ENCODE measurements at regions not wholly inside any gene's neighbourhood (a gene's known extent, or its start where the extent isn't known, plus 50 kb on each side); places are given as distances from the start of the nearest gene placed in this dataset.
A peak's percentile ranks its signal among the peaks of the same experiment; 100 is the strongest.

DNA sequence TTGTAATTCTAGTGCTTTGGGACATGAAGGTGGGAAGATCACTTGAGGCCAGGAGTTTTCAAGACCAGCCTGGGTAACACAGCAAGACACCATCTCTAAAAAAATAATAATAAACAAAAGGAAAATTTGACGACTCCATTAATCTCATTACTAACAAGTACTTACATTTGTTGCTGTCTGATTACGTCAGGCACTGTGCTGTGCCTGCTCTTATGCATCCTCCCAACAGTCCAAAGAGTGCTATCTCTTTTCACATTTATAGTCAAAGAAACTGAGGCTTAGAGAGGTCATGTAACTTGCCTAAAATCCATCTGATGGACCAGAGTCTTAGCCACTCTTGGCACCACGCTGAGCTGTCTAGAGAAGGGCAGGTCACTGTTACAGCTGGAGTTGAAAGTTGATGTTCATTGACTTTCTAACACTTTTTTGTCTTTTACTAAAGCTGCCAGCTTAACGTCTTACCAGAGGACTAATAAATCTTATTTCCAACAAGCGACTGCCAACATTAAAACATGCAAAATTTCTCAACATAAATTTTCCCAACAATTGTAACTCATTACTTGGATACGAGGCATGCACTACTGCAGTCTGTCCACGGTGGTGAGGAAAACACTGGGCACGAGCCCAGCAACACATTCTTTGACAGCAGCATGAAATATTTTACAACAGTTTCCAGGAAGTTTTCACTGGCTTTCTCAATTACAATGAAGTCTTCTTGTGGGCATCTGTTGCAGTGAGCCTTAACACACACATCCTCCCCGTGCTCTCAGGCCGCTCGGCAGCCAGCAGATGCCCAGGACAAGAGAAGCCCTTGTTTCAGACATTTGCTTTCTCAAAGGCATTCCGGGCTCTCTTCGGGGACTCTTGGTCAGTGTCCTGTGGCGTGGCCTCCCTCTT lies 262.9 kb upstream of the PROX1 start:
- peak; percentile 54 for DNase-seq (ENCODE audit: low spot score)

DNA sequence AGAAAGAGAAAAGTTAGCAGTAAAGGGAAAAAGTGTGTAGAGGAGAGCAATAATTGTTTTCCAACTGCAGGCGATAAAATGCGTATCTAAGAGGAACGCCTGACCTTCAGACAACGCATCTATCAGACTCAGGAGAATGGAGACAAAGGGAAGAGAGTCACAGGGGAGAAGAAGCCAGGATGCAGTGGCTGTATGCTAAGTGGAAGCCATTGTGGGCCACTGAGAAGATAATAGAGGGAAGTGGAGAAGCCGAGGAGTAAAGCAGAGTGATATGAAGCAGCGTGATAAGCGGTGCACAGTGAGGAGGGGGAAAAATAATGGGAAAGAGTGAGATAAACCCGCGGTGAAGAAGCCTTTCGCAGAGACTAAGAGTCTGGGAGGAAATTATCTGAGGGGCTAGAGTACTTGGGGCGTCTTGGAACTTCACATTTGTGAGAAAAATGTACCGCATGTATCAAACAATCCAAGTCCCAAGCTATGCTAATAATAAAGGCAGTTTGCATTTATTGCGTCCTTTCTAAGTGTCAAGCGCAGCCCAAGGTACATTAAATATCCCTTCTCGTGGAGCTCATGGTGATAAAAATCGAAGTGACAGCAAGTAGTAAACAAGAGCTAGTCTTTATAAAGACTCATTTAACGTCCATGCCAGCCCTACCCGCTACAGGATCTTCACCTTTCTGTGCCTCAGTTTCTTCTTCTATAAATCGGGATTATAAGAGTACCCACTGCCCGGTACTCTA lies 259.8 kb upstream of the PROX1 start:
- no peak for DNase-seq (ENCODE audit: low spot score)

DNA sequence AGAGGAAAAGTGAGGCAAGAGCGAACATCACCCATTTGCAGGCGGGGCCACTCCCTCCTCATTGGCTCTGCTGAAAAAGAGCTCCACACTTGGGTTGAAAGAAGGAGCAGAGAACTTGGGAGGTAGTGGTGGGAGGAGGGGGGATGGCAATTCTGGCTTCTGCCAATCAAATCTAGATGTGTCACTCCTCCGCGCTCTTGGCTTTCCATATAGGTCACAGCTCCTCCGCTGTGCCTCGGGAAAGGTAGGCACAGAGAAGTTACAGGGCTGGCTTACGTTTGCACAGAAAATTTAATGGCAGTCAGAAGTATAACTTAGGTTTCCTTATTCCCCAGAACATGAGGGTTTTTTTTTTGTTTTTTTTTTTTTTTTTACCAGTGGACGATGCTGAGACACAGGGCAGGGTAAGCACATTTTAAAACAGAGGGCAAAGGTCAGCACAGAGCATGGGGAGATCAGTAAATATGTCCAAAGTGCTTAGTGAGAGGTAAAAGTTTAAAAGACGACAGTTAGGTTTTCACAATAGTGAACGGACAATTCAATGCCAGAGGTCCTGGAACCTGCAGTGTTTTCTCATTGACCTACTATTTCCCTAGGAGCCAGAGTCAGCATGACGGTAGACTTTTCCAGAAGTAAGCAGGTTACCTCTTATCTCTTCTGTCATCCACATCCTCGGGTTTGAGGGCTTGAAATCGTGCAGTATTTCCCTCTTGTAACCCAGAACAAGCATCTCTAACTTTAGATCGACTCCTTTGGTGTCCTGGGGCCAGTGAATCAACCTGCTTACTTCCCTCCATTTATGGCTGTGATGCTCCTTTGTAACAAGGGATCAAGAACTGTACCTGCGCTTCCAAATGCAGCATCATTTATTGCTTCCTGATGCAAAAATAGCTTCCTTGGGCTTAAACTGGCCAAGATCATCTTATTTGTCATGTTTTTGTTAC lies 258.9 kb upstream of the PROX1 start:
- DNase-seq (ENCODE audit: low spot score): no peak

DNA sequence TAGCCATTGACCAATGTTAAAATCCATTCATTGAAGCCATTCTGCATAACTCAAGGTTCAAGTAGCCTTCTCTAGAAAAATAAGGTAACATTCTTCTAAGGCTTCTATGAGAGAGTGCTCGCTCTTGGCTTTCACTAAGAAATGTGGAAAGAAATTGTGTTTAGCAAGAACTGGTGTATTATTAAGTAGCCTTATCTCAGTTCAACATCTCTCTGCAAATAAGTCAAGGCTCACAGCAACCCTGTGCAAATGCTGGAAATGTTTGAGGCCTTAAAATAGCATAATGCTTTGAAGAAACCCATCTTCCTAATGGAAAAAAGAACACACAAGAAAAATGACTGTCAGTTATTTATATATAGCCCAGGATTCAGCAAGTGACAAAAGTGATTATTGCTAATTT lies 254.1 kb upstream of the PROX1 start:
- DNase-seq (ENCODE audit: low spot score): no peak

DNA sequence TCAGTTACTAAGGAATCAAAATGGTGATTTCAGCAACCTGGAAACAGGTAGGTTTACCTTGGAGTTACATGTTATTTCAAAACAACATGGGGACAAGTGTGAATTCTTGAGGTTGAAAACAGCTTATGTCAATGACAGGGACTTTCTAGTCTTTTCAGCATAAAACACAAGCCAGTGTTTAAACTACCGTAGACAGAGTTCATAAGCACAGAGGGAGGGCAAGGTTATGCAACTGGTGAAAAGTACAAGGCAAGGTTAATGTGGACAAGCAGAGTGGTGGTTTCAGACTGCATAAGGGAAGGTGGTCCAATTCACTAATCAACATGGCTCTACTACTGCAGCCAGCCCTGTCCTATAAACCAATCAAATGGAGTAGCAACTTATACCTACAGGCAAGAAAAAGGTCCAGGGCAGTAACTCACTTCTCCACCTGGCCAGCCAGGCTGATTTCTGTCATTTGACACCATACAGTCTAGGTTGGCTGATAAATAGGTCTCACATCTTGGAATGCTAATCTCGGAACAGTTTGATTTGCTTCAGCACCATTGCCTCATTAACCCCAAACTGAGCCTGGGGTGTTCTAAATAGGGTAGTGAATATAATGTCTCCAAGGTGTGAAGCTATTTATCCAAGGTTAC lies 250.3 kb upstream of the PROX1 start:
- DNase-seq (ENCODE audit: low spot score): no peak

DNA sequence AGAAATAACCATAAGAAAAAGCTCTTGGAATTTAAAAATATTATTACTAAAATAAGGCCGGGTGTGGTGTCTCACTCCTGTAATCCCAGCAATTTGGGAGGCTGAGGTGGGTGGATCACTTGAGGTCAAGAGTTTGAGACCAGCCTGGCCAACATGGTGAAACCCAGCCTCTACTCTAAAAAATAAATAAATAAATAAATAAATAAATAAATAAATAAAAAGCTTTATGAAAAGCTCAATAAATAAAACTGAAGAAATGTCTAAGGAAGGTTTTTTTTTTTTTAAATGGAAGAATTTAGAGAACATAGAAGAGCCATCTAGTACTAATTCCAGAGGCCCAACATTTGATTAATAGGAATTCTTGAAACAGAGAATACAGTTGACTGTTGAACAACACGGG lies 249.1 kb upstream of the PROX1 start:
- DNase-seq (ENCODE audit: low spot score): no peak

DNA sequence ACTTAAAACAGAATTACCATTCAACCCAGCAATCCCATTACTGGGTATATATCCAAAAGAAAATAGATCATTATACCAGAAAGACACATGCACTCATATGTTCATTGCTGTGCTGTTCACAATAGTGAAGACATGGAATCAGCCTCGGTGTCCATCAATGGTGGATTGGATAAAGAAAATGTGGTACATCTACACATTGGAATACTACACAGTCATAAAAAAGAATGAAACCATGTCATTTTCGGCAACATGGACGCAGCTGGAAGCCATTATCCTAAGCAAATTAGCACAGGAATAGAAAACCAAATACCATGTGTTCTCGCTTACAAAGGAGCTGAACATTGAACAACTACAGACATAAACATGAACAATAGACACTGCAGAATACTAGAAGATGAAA lies 244.8 kb upstream of the PROX1 start:
- no peak for DNase-seq (ENCODE audit: low spot score)

DNA sequence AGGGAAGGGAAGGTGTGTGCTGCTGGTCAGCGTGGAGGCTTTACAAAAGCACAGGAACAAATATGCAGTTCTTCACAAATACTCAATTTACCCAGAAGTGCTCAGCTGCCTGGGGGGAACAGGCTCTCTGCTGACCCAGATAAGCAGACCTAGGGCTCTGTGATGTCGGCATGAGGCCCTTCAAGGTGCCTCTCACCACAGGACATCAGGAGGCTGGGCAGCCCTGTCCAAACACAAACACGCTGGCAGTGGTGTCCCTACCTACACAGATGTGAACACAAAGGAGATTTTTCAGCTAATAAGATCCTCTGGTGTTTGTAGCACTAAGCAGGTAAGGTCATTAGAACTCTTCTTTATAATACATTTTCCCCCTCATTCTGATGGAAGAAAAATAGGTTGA lies 243.0 kb upstream of the PROX1 start:
- no peak for DNase-seq (ENCODE audit: low spot score)

DNA sequence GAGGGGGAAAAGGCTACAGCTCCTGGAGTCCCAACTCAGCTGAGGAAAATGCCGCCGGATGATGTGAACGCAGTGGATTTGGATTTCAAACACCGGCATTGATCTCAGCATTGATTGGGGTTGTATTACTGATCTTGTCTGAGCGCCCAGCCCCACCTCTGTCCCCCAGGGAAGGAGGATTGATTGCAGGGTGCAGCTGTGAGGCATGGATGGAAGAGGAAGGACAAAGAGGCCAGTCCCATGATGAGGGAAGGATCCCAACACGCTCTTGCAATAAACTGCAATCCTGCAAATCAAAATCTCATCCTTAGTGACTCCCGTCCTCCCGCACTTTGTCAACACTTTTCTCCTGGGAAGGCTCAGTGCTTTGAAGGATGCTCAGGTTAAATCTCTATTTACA lies 242.3 kb upstream of the PROX1 start:
- no peak for DNase-seq (ENCODE audit: low spot score)

DNA sequence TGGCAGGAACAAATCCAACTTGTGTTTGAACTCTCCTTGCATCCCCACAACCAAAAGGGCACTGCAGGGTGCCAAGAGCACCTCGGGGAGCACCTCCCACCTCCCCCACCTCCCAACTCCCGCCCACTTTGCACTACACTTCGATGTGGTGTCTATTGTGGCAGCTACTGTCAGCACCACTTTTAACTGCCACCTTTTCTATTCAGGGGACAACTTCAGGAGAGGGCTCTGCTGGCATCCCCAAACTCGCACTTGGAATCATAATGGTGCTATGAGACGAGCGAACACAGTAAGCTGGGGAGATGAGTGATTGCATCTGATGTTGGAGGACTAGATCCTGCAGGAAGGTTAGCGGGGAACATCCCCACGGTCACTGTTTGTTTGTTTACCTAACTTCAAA lies 238.2 kb upstream of the PROX1 start:
- DNase-seq (ENCODE audit: low spot score): no peak

DNA sequence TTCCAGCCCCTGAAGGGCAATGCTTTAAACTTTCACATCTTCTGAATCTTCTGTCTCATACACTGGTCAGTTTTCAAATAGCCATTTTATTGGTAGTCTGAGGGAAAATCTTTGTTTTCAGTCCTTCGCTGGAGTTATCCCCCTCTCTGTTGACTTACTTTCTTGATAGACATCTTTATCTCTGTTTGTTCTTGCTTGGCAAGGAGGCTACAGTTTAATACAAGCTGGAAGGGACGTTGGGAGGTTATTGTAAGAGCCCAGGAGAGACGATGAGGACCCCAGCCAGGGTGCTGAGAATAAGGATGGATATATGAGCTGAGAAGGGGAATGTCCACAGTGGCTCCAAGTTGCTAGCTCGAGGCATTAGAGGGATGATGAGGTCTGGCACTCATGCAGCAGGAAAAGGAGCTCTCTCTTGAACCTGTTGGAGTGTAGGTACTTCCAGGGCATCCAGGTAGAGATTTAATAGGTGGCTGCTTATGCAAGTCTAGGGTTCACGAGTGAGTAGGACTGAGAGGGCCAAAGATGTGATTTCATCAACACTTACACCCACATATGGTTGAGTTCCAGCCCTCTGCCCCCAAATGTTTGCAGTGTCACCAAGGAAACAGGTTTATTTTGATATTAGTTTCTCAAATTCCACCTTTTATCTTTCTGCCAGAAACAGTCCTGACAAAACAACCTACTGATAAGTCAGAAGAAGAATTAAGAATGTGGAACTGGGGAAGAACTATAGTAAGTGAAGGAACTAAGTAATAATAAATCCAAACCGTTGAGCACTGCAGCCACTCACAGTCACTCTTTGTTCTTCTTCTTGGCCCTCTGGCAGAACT lies 237.3 kb upstream of the PROX1 start:
- DNase-seq (ENCODE audit: low spot score): peak; percentile 14

DNA sequence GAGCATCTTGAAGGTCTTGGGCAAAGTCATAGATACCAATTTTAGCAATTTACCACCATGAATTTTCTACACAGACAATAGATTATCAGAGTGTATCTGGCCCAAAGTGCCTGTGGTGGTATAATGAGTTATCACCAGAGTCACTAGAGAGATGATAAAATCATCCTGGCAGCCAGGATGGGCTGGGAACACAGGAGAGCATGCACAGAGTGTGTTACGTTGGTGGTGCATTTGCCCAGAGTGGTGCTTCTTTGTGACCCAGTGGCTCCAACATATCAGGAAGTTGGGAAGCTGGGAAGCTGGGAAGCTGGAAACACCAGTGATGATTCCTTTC lies 236.7 kb upstream of the PROX1 start:
- DNase-seq (ENCODE audit: low spot score): no peak

DNA sequence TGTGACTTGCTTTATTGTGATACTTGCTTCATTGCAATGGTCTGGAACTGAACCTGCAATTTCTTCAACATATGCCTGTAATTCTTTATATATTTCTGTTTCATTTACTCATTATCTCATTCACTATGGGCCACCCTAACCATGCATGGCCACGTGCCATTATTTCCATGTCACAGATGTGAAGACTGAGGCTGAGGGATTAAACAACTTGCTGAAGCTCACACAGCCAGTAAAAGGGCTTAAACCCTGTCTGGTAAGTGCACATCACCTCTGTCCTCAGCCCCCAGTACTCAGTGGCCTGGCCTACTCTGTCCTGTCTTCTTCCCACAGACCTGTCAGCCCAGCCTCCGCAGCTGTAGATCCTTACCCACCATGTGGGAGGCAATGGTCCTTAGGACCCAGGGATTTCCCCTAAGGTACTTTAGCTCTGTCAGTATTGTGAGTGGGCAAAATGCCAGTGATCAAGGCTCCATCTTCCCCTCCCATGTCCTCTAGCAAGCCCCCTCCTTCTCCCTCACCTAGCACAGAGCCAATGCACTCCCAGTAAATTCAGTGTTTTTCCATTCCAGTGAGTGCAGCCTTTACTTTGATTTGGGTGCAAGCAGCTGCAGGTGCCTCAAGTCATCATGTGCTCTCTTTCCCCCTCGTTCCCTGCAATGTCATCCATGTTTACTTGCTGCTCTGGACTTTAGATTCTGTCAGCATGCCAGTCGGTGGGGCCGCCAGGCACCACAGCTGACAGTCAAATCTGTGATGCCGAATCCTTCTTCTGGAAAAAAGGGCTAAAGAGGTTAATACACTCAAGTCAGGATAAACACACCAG lies 228.2 kb upstream of the PROX1 start:
- DNase-seq (ENCODE audit: low spot score): no peak

DNA sequence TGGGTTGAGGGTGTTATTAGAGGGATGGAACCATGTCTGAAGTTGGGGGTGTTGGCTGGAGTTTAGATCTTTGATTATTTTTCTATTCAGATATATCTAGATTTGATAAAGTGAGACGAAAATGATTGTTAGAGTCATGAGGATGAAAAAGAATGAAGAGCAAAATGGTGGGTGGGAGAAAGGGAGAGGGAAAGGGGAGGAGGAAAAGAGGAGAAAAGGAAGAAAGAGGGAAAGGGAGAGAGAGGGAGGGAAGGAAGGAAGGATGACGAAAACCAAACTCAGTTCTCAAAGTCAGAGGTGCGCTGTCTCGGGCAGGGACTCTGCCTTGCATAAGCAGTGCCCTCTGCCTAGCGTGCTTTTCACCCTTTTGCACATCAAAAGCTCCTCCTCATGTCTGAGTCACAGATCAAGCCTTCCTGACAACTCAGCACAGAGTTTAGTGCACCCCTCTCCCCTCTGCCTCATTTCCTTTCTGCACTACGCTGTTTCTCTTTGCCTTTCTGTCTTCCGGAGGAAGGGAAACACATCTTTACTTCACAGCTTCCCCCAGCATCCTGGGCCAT lies 225.8 kb upstream of the PROX1 start:
- DNase-seq (ENCODE audit: low spot score): no peak

DNA sequence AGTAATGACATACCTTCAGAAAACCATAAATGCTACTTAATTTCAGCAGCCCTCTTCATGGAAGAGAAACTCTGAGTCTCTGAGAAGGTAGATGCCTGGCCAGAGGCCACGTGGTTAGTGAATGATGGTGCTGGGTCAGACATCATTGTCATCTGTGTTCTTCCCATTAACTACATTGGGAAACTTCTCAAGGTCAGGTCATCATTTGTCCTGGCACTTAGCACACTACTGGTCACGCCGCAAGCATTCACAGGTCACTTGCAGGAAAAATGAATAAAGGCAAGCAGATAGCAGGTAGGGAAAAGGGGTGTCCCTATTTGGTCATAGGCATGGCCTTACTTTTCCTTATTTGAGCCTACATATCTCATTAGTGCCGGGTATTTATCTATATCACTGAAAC lies 220.1 kb upstream of the PROX1 start:
- no peak for DNase-seq (ENCODE audit: low spot score)

DNA sequence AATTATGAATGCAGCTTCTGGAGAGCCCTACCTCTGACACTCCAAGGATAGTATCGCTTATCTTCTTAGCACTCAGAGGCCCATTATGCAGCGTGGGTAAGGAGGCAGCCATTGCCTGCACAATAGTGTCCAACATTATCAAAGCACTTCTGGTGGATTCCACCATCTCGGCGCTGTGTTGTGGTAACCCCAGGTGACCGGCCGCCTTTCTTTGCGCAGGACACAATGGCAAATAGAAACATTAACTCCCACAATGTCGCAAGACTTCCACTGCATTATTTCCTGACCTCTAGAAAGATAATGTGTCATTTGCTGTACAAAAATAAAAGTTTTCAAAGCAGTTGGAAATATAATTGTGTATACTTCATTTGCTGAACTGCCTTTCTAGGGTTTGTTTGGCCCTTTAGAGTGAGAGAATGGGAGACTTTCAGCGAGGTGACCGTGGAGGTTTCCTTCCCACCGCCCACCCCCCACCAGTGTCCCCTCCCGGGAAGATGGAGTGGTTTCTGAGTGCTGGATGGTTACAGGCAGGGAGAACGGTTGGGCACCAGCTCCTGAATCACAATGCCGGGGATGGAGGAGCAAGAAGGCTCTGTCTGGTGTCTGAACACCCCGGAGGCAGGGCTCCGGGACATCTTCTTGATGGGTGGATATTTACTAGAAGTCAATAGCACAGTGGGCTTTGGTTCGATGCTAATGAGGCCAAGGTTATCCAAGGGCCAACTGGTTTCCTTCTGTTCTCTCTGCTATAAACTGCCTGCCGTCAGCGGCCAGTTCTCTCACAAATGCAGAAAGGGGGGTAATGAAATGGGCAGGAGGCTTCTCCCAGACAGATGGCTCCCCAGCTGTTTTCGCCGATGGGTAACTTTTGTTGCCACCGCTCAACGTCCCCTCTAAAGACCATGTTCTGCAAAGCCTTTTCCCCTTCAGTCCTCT lies 215.4 kb upstream of the PROX1 start:
- no peak for DNase-seq (ENCODE audit: low spot score)

DNA sequence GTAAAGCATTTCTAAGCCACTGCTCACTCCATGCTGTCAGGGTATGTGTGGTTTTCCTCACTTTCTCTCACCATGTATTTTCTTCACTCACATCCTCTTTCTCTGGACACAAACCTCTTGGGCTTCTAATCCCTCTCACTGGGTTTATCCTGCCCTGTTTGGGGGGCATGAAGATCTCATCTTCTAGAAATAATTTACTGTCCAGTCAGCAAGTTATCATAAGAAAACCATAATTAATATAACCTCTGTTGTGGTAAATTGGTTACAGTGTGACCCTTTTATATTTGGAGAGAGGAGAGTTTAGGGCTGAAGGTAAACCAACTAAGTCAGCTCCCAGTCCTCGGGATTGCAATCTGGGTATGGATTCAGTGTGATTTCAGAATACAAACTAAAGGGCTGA lies 213.8 kb upstream of the PROX1 start:
- DNase-seq (ENCODE audit: low spot score): no peak

DNA sequence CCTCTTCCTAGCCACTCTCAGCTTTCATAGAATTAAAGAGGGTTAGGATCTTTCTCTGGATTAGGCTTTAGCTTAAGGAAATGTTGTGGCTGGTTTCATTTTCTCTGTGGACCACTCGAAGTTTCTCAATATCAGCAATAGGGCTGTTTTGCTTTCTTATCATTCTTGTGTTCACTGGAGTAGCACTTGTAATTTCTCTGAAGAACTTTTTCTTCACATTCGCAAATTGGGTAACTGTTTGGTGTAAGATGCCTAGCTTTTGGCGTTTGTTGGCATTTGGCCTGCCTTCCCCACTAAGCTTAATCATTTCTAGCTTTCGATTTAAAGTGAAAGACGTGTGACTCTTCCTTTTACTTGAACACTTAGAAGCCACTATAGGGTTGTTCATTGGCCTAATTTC lies 210.8 kb upstream of the PROX1 start:
- DNase-seq (ENCODE audit: low spot score): no peak

DNA sequence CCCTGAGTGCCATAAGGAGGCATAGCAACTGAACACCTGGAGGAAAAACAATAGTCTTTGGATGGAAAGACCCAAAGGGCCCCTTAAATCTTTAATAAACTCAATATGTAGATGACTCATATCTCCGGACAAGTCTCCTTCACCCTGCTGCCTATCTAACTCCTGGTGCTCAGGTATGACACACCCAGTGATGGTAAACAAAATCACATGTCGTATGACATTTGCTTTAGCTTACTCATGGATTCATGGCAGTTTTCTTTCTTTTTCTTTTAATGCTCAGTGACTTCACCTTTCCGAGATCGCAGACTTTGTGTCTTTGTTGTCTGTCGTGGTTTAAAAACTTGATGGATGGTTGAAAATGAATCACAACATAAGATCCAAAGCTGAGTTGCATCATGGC lies 208.5 kb upstream of the PROX1 start:
- no peak for DNase-seq (ENCODE audit: low spot score)
